GM18508 (cell line): ENCODE measurements at regions not wholly inside any gene's neighbourhood (a gene's known extent, or its start where the extent isn't known, plus 50 kb on each side); places are given as distances from the start of the nearest gene placed in this dataset.

Experiments used
- ATAC-seq: cut with Tn5 transposase; IDR thresholded peaks from one replicate; pipeline ENCODE4 v1.9.1; 2021; ENCODE audit warnings: moderate number of reproducible peaks; ENCODE audit not compliant: insufficient read depth, unreplicated experiment

GRCh38 chr4:121448231-121448630 lies 67.4 kb upstream of the QRFPR start:
- no peak for ATAC-seq

GRCh38 chr4:121439669-121440068 lies 58.9 kb upstream of the QRFPR start:
- ATAC-seq: no peak
